D721Med (cell line): ENCODE measurements at regions not wholly inside any gene's neighbourhood (a gene's known extent, or its start where the extent isn't known, plus 50 kb on each side); places are given as distances from the start of the nearest gene placed in this dataset.

ENCODE experiments used
- DNase-seq: peaks from one replicate; pipeline ENCODE4 v3.0.0; 2011; ENCODE audit warnings: low spot score; ENCODE audit not compliant: insufficient read length
- FAIRE-seq: peaks from 2 replicates; lab custom pipeline; 2011; peaks lifted over from hg19 to GRCh38; lab: Jason Lieb, UNC
- TF ChIP-seq, protein P1 (sequence below): IDR thresholded peaks from 2 replicates; pipeline ENCODE4 v1.5.1; 2012; ENCODE audit warnings: mild to moderate bottlenecking, control low read depth; ENCODE audit not compliant: insufficient read depth; ENCODE audit errors: missing control alignments

DNA sequence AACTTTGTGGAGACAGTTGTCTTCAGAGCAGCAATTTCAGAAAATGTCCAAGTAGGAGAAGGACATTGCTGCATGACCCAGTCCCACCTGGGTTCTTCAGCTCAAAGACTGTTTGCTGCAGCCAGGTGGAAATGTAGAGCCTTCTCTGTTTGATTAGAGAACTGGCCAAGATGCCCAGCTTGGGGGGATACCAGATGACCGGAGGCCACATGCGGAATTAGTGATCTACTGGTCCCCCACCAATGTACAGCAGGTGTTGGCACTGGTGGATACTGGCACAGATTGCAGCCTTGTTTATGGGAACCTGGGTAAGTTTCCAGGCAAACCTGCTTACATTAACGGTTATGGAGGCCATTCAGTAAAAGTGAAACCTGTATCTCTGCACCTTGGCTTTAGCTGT is 555.3 kb downstream of the SLC6A15 start:
- no peak for FAIRE-seq
- no peak for DNase-seq
- TF ChIP-seq, protein P1, sequence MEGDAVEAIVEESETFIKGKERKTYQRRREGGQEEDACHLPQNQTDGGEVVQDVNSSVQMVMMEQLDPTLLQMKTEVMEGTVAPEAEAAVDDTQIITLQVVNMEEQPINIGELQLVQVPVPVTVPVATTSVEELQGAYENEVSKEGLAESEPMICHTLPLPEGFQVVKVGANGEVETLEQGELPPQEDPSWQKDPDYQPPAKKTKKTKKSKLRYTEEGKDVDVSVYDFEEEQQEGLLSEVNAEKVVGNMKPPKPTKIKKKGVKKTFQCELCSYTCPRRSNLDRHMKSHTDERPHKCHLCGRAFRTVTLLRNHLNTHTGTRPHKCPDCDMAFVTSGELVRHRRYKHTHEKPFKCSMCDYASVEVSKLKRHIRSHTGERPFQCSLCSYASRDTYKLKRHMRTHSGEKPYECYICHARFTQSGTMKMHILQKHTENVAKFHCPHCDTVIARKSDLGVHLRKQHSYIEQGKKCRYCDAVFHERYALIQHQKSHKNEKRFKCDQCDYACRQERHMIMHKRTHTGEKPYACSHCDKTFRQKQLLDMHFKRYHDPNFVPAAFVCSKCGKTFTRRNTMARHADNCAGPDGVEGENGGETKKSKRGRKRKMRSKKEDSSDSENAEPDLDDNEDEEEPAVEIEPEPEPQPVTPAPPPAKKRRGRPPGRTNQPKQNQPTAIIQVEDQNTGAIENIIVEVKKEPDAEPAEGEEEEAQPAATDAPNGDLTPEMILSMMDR: no peak

DNA sequence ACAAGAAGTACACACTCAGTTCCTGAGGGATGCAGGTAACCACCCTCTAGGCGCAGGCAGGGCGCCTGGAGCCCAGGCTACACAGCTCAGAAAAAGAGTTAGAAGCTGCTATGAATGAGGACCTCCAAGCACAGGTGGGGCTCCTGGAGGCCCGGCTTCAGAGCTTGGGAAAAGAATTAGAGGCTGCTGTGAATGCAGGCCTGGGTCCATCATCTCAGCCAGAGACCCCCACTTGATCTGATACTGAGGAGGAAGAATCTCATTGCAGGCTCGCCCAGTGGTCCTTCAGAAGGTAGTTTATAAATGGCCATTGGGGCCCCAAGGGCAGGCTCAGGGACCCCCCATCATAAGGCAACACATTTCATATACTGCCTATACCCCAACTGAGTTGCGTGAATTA is 556.4 kb downstream of the SLC6A15 start:
- FAIRE-seq: no peak
- DNase-seq: no peak
- TF ChIP-seq, protein P1: no peak

DNA sequence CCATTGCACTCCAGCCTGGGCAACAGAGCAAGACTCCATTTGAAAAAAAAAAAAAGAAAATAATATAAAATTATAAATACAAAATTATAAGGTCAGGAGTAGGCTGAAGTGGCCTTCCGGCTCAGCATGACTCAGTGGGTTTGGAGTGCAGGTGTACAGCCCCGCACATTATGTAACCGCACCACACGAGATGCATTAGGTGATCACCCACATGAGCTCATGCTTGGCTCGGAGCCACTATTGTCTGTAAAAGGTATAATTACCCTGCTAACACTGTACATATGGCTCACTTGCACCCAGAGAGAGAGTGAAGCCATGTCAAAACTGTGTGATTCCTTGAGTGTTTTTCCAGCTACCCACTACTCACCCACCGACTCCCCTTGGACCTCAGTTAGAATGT is 557.0 kb downstream of the SLC6A15 start:
- TF ChIP-seq, protein P1: no peak
- FAIRE-seq: no peak

DNA sequence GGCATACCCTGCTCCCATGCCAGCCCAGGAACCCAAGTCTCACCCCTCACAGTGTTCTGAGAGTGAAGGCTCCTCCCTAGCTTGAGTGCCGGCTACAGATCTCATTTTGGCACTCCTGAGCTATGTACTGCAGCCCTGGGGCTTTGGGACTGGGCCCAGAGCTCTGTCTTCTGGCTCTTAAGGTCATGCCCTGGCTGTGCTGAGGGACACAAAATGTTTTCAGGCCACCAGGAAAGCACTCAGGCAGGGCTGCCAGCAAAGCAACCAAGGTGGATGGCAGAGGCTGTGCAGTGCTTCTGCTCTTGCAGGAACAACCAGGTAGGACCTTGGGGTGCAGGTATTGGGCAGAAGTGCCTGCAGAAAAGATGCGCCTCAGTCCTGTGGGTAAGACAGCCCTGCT is 564.0 kb downstream of the SLC6A15 start:
- TF ChIP-seq, protein P1: no peak
- FAIRE-seq (no peak), DNase-seq (no peak)

More for the DNA sequence above, 557.0 kb downstream of the SLC6A15 start:
- DNase-seq: no peak

DNA sequence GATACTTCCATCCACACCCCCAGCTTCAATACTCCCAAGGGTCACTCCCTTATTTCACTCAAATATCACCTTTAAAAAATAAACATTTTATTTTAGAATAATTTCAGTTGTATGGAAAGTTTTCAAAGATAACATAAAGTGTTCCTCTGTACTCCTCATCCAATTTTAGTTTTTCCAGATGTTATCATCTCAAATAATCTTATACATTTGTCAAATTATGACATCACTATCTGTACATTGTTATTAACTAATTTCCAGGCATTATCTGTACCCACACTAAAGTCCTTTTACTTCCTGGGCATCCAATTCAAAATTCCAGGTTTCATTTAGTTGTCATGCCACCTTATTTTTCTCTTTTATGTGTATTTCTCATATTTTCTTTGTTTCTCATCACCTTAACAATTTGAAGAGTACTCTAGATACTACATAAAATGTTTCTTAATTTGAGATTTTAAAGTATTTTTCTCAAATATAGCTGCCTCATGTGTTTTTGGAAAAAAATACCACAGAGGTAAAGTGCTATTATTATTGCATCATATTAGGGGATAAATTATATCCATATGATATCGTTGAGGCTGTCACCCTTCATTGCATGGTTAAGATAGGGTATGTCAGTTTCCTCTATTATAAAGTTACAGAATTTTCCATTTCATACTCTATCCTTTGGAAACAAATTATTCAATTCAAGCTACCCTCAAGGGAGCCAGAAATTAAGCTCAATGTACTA is 571.0 kb downstream of the SLC6A15 start:
- FAIRE-seq: no peak

DNA sequence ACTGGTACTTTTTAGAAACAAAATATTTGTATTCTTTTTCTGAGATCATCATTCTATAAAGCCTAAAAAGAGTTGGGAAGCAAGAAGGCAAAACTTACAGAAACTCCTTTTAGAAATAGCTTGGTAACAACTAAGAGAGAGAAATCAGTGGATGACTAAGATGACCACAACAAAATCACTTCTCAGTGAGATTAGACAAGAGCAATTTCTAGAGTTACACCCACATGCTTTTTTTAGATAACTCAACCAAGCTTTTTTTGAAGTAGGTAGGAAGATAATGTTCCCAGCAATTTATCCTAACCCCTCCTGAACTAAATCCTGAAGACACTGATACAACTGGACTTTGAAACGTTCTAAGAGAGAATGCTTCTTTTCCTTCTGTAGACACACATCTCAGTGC is 576.4 kb downstream of the SLC6A15 start:
- no peak for FAIRE-seq
- TF ChIP-seq, protein P1: no peak
- DNase-seq: no peak

More for the DNA sequence above, 571.0 kb downstream of the SLC6A15 start:
- DNase-seq: no peak
- TF ChIP-seq, protein P1: no peak

DNA sequence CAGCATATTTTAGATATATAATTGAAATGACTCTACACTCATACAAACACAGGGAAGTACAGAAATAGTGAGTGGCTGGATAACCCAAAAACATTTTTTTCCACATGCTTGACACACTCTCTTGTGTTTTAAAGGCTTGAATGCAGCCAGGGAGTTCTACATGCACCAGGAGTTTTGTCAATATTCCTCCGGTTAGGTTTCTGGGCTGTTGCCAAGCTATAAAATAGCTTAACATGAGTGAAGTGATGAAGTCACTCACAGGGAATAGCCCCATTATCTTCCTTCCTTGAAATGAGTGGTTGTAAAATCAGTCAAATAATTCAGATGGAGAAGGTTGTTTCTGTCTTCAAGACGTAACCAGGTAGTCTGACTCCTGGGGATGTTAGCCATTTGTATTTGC is 582.7 kb downstream of the SLC6A15 start:
- no peak for DNase-seq
- TF ChIP-seq, protein P1: no peak

More for the DNA sequence above, 582.7 kb downstream of the SLC6A15 start:
- no peak for FAIRE-seq
